ENCODE measurements at regions not wholly inside any gene's neighbourhood (a gene's known extent, or its start where the extent isn't known, plus 50 kb on each side); places are given as distances from the start of the nearest gene placed in this dataset.

DNA sequence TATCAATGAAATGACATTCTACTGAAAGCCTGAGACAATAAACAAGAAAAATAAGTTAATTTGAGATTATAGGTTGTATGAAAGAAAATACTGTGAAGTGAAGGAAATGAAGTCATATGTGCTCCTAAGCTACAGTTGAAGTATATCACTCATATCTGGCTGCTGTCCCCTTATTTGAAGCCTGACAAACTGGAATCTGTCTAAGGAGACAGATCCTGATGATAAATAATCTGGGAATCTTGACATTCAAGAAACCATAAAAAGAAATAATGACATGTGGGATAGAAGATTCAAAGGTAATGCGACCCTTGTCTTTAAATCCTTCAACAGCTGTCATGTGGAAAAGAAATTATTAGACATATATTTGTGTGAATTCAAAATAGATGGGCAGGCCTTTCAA is 424.5 kb upstream of the LMCD1 start:
- TF ChIP-seq EZH2 (IDR thresholded peaks at IDR 0.05; ENCODE audit: insufficient read depth, poor library complexity, severe bottlenecking) (no peak), EZH2phosphoT487 (IDR thresholded peaks at IDR 0.05; ENCODE audit: insufficient read depth, low read depth) (no peak)

Measured in GM23248 (cell line).